Upper lobe of left lung (tissue), 4 donors: ENCODE measurements at regions not wholly inside any gene's neighbourhood (a gene's known extent, or its start where the extent isn't known, plus 50 kb on each side); places are given as distances from the start of the nearest gene placed in this dataset.

Experiments
- CTCF ChIP-seq, 6 experiments: fragments of 450-650 bp in 4 of 6; fragments of 200-600 bp in 2 of 6; sonication (generic) in 2 of 6; IDR thresholded peaks; one replicate each; pipeline ENCODE4 v1.5.1; 2016 to 2019; ENCODE audit warnings: antibody characterized with exemption in 6 of 6
- POLR2A ChIP-seq, 4 donors: fragments of 450-650 bp; IDR thresholded peaks; one replicate each; pipeline ENCODE4 v1.5.1; 2016 to 2017; ENCODE audit warnings: antibody characterized with exemption in 4 of 4, mild to moderate bottlenecking in 2 of 4
- POLR2AphosphoS5 ChIP-seq, 2 donors: sonication (generic); formaldehyde crosslinking; IDR thresholded peaks; one replicate each; pipeline ENCODE4 v1.5.1; 2017; ENCODE audit warnings: antibody characterized with exemption in 2 of 2

- TF ChIP-seq CTCF (IDR thresholded peaks at IDR 0.05) (no peak), POLR2A (IDR thresholded peaks at IDR 0.05) (no peak), POLR2AphosphoS5 (IDR thresholded peaks at IDR 0.05) (no peak)
These were observed 97.5 kb downstream of the HNRNPD start for GRCh38 chr4:82276332-82276640.
